ENCODE measurements at regions not wholly inside any gene's neighbourhood (a gene's known extent, or its start where the extent isn't known, plus 50 kb on each side); places are given as distances from the start of the nearest gene placed in this dataset.

DNA sequence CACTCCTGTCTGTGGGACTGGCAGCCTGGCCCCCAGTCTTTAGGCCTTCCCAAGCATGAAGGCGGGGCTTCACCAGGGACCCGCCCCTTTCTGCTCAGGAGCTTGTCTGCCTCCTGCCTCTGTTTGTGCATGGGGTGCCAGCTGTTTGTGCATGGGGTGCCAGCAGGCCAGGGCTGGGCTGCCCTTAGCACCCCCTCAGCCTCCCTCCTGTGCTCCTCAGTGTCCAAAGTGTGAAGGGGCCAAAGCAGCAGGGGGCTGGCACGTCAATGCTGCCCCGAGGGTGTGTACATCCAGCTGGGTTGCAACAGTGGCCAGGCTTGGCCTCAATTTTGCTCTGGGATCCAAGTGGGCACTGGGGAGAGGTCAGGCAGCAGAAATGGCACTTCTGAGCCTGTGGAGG, 298.0 kb upstream of the GALNT5 start:
- no peak for DNase-seq
- H3K27ac ChIP-seq: no peak overlapping the region
- WGBS, 3 donors: 82 to 86% (median 85%) methylated on average over 4 of the region's 4 CpGs
- peaks cover 3% of the 10 kb centered on the region for H3K9me3 ChIP-seq
- TF ChIP-seq, protein P1, sequence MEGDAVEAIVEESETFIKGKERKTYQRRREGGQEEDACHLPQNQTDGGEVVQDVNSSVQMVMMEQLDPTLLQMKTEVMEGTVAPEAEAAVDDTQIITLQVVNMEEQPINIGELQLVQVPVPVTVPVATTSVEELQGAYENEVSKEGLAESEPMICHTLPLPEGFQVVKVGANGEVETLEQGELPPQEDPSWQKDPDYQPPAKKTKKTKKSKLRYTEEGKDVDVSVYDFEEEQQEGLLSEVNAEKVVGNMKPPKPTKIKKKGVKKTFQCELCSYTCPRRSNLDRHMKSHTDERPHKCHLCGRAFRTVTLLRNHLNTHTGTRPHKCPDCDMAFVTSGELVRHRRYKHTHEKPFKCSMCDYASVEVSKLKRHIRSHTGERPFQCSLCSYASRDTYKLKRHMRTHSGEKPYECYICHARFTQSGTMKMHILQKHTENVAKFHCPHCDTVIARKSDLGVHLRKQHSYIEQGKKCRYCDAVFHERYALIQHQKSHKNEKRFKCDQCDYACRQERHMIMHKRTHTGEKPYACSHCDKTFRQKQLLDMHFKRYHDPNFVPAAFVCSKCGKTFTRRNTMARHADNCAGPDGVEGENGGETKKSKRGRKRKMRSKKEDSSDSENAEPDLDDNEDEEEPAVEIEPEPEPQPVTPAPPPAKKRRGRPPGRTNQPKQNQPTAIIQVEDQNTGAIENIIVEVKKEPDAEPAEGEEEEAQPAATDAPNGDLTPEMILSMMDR (IDR thresholded peaks at IDR 0.05): no peak
- ATAC-seq: no peak
- H3K27me3 ChIP-seq (ENCODE audit: insufficient read depth in 3 of 3, low read length in 2 of 3): no peaks in the 10 kb centered on the region
- H3K36me3 ChIP-seq (ENCODE audit: insufficient read depth in 1 of 2, low read depth in 1 of 2): no peaks in the 10 kb centered on the region
- intact Hi-C loops (cut with DNase I): no loop called here
- H3K4me3 ChIP-seq: no peak overlapping the region
- no peaks in the 10 kb centered on the region for H3K4me1 ChIP-seq

DNA sequence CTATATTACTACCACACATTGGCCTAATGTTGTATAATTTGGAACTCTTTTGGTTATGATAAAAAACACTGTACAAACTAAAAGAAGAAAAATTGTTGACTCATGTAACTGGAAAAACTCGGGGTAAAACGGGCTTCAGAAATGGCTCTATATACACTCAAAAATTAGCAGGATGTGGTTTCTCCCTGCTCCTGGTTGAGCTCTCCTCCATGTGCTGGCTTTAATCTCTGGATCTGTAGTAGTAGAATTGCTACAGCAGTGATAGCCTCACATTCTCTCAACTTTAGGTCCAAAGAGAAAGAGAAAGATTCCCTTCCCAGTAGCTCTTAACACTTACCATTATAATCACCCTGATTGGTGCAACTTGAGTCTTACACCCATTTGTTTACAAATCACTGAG, 274.9 kb upstream of the GALNT5 start:
- 80 to 88% (median 85%) methylated on average over 2 of the region's 2 CpGs for WGBS, 3 donors
- Histone ChIP-seq H3K27ac (no peak overlapping the region), H3K36me3 (ENCODE audit: insufficient read depth in 1 of 2, low read depth in 1 of 2) (no peaks in the 10 kb centered on the region), H3K4me3 (no peak overlapping the region), H3K9me3 (no peaks in the 10 kb centered on the region), H3K4me1 (no peaks in the 10 kb centered on the region), H3K27me3 (ENCODE audit: insufficient read depth in 3 of 3, low read length in 2 of 3) (no peaks in the 10 kb centered on the region)
- ATAC-seq: no peak
- intact Hi-C loops (cut with DNase I): no loop called here
- TF ChIP-seq, protein P1 (IDR thresholded peaks at IDR 0.05): no peak
- DNase-seq: no peak

DNA sequence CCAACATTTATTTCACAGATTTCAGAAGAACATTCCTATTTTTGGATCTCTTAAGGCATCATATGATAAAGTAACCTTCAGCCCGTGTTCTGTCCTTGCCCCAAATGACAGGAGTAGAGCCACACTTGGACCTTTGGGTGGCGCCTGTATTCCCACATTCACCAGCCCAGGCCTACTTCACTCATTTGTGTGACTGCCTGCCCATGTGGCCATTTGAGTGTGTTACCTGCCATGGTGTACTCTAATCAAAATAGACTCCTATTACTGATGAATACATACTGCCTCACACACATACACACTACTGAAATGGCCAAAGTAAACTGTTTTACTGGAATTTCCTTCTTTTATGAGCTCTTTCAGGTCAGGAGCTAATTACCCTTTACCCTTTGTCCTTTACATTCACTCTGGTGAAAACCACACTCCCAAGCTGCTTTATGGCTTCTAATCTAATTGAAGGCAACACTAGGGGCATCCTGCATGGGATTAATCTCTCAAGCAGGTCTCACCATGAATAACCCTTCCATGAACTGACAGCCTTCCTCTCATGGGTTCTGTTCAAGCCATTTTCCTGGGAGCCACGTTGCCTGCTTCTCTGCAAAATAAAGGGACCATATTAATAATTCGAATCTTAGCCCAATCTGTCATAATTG, 271.0 kb upstream of the GALNT5 start:
- 51 to 56% (median 53%) methylated on average over 4 of the region's 4 CpGs for WGBS, 3 donors
- no peaks in the 10 kb centered on the region for H3K4me1 ChIP-seq
- no peak for DNase-seq
- no peaks in the 10 kb centered on the region for H3K36me3 ChIP-seq (ENCODE audit: insufficient read depth in 1 of 2, low read depth in 1 of 2)
- H3K27me3 ChIP-seq (ENCODE audit: insufficient read depth in 3 of 3, low read length in 2 of 3): no peaks in the 10 kb centered on the region
- no peaks in the 10 kb centered on the region for H3K9me3 ChIP-seq
- intact Hi-C loops (cut with DNase I): no loop called here
- H3K4me3 ChIP-seq: no peak overlapping the region
- TF ChIP-seq, protein P1 (IDR thresholded peaks at IDR 0.05): no peak
- no peak overlapping the region for H3K27ac ChIP-seq
- no peak for ATAC-seq

DNA sequence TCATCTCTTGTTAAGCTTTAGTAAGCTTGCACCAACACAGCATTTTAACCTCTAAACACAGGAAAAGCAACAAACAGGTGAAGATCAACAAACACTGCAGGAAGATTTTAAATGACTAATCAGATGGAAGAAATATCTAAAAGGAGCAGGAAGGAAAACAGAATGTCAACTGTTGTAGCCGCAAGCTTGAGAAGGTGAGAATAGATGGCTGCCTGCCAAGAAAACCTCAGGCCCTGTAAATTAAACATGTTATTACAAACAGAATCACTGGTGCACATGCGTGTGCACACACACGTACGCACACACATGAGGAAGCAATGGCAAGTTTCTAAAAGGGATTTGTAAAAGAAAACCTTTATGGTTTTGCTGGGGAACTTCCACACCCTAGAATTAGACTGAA, 257.8 kb upstream of the GALNT5 start:
- 77 to 88% (median 83%) methylated on average over 4 of the region's 4 CpGs for WGBS, 3 donors
- DNase-seq (no peak), ATAC-seq (no peak)
- intact Hi-C loops (cut with DNase I): no loop called here
- Histone ChIP-seq H3K27me3 (ENCODE audit: insufficient read depth in 3 of 3, low read length in 2 of 3) (no peaks in the 10 kb centered on the region), H3K9me3 (no peaks in the 10 kb centered on the region), H3K27ac (no peak overlapping the region), H3K4me1 (no peaks in the 10 kb centered on the region), H3K4me3 (no peak overlapping the region), H3K36me3 (ENCODE audit: insufficient read depth in 1 of 2, low read depth in 1 of 2) (no peaks in the 10 kb centered on the region)
- TF ChIP-seq, protein P1 (IDR thresholded peaks at IDR 0.05): no peak

DNA sequence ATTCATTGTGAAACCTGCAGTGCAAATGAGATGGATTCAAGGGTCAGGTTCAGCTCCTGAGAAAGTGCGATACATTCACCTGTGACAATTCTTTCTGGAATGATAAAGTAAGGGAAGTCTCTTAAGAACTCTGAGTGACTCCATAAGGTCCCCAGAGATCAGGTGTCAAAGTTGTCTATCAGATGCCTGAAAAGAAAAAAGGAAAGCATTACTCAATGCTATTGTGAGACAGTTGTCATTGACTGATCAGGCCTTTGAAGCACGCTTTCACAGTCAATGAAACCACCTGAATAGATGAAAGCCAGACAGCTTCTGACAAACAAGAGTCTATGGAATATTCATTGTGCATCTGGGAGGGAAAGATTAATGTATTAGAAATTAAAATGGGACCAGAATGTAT, 252.7 kb upstream of the GALNT5 start:
- Histone ChIP-seq H3K36me3 (ENCODE audit: insufficient read depth in 1 of 2, low read depth in 1 of 2) (no peaks in the 10 kb centered on the region), H3K4me1 (no peaks in the 10 kb centered on the region), H3K4me3 (no peak overlapping the region), H3K9me3 (no peaks in the 10 kb centered on the region), H3K27ac (no peak overlapping the region), H3K27me3 (ENCODE audit: insufficient read depth in 3 of 3, low read length in 2 of 3) (no peaks in the 10 kb centered on the region)
- 74 to 78% (median 76%) methylated on average over 2 of the region's 2 CpGs for WGBS, 3 donors
- no peak for DNase-seq
- TF ChIP-seq, protein P1 (IDR thresholded peaks at IDR 0.05): no peak
- ATAC-seq: no peak
- intact Hi-C loops (cut with DNase I): no loop called here
